Parathyroid adenoma (tissue), 2 donors: ENCODE measurements at regions not wholly inside any gene's neighbourhood (a gene's known extent, or its start where the extent isn't known, plus 50 kb on each side); places are given as distances from the start of the nearest gene placed in this dataset.
A peak's percentile ranks its signal among the peaks of the same experiment; 100 is the strongest.

Experiments
- H2AFZ ChIP-seq: fragments of 300-600 bp; sonication (generic); one replicate; pipeline ENCODE4 v1.7.0; 2017; ENCODE audit warnings: antibody characterized with exemption, mild to moderate bottlenecking
- H3K27ac ChIP-seq: fragments of 300-600 bp; sonication (generic); one replicate; pipeline ENCODE4 v1.7.0; 2017
- H3K27me3 ChIP-seq: fragments of 300-600 bp; sonication (generic); one replicate; pipeline ENCODE4 v1.7.0; 2017; ENCODE audit warnings: low read length; ENCODE audit not compliant: control insufficient read depth, insufficient read depth
- H3K36me3 ChIP-seq: fragments of 300-600 bp; sonication (generic); one replicate; pipeline ENCODE4 v1.7.0; 2017; ENCODE audit warnings: low read length; ENCODE audit not compliant: control insufficient read depth, insufficient read depth
- H3K4me1 ChIP-seq: fragments of 300-600 bp; sonication (generic); one replicate; pipeline ENCODE4 v1.7.0; 2017; ENCODE audit warnings: control low read depth
- H3K4me2 ChIP-seq: fragments of 300-600 bp; sonication (generic); one replicate; pipeline ENCODE4 v1.7.0; 2017; ENCODE audit warnings: low read length
- H3K4me3 ChIP-seq: fragments of 300-600 bp; sonication (generic); one replicate; pipeline ENCODE4 v1.7.0; 2017; ENCODE audit warnings: low read depth, low read length
- H3K79me2 ChIP-seq: fragments of 300-600 bp; sonication (generic); one replicate; pipeline ENCODE4 v1.7.0; 2017; ENCODE audit warnings: control low read depth
- H3K9ac ChIP-seq: fragments of 300-600 bp; sonication (generic); one replicate; pipeline ENCODE4 v1.7.0; 2017; ENCODE audit warnings: mild to moderate bottlenecking
- H3K9me3 ChIP-seq: fragments of 300-600 bp; sonication (generic); one replicate; pipeline ENCODE4 v1.7.0; 2017; ENCODE audit warnings: low read length; ENCODE audit not compliant: control insufficient read depth
- CTCF ChIP-seq: fragments of 300-600 bp; sonication (generic); IDR thresholded peaks from one replicate; pipeline ENCODE4 v1.7.0; 2017; ENCODE audit warnings: antibody characterized with exemption, mild to moderate bottlenecking
- donor health status: primary hyperparathyroidism.

GRCh38 chr2:41821167-41821566, 226.7 kb upstream of the PKDCC start:
- no peaks in the 10 kb centered on the region for H3K79me2 ChIP-seq
- no peaks in the 10 kb centered on the region for H3K27me3 ChIP-seq
- no peak for TF ChIP-seq CTCF
- H3K9ac ChIP-seq: no peak overlapping the region
- H2AFZ ChIP-seq: no peak overlapping the region
- H3K4me3 ChIP-seq: no peak overlapping the region
- no peaks in the 10 kb centered on the region for H3K9me3 ChIP-seq
- no peak overlapping the region for H3K4me2 ChIP-seq
- no peak overlapping the region for H3K27ac ChIP-seq
- no peaks in the 10 kb centered on the region for H3K4me1 ChIP-seq
- H3K36me3 ChIP-seq: no peaks in the 10 kb centered on the region

- Histone ChIP-seq H3K27ac (no peak overlapping the region), H3K4me1 (no peaks in the 10 kb centered on the region), H3K4me3 (no peak overlapping the region), H2AFZ (no peak overlapping the region), H3K9ac (no peak overlapping the region), H3K9me3 (no peaks in the 10 kb centered on the region), H3K27me3 (no peaks in the 10 kb centered on the region), H3K36me3 (no peaks in the 10 kb centered on the region), H3K4me2 (no peak overlapping the region), H3K79me2 (no peaks in the 10 kb centered on the region)
- no peak for TF ChIP-seq CTCF
These were observed 220.9 kb upstream of the PKDCC start for GRCh38 chr2:41826921-41827320.

GRCh38 chr2:41827354-41827971, 220.4 kb upstream of the PKDCC start:
- Histone ChIP-seq H3K4me2 (no peak overlapping the region), H2AFZ (no peak overlapping the region), H3K9me3 (no peaks in the 10 kb centered on the region), H3K4me3 (no peak overlapping the region), H3K36me3 (no peaks in the 10 kb centered on the region), H3K79me2 (no peaks in the 10 kb centered on the region), H3K27ac (no peak overlapping the region), H3K4me1 (no peaks in the 10 kb centered on the region), H3K9ac (no peak overlapping the region), H3K27me3 (no peaks in the 10 kb centered on the region)
- TF ChIP-seq CTCF: no peak

- no peak overlapping the region for H3K4me3 ChIP-seq
- no peaks in the 10 kb centered on the region for H3K27me3 ChIP-seq
- no peaks in the 10 kb centered on the region for H3K79me2 ChIP-seq
- H3K9ac ChIP-seq: no peak overlapping the region
- no peak overlapping the region for H2AFZ ChIP-seq
- no peak overlapping the region for H3K27ac ChIP-seq
- no peaks in the 10 kb centered on the region for H3K4me1 ChIP-seq
- no peaks in the 10 kb centered on the region for H3K9me3 ChIP-seq
- H3K36me3 ChIP-seq: no peaks in the 10 kb centered on the region
- no peak overlapping the region for H3K4me2 ChIP-seq
- TF ChIP-seq CTCF: no peak
These were observed 219.7 kb upstream of the PKDCC start for GRCh38 chr2:41828052-41828643.

- Histone ChIP-seq H3K27ac (no peak overlapping the region), H3K4me2 (no peak overlapping the region), H3K36me3 (no peaks in the 10 kb centered on the region), H3K4me1 (no peaks in the 10 kb centered on the region), H3K9ac (no peak overlapping the region), H3K4me3 (no peak overlapping the region), H3K9me3 (no peaks in the 10 kb centered on the region), H3K79me2 (no peaks in the 10 kb centered on the region), H2AFZ (peak overlapping the region; percentile 10), H3K27me3 (no peaks in the 10 kb centered on the region)
- no peak for TF ChIP-seq CTCF
These were observed 218.8 kb upstream of the PKDCC start for GRCh38 chr2:41829052-41829451.
